Liver (tissue), 7 donors: ENCODE measurements at regions not wholly inside any gene's neighbourhood (a gene's known extent, or its start where the extent isn't known, plus 50 kb on each side); places are given as distances from the start of the nearest gene placed in this dataset.

Experiments
- DNase-seq: peaks from one replicate; pipeline ENCODE4 v3.0.0-alpha.2; 2017; ENCODE audit warnings: low spot score
- H3K27ac ChIP-seq, 2 donors: one replicate each; pipeline ENCODE4 v1.7.0; 2013; ENCODE audit warnings: inconsistent platforms in 2 of 2, low read length in 2 of 2, control low read depth in 1 of 2, low read depth in 1 of 2, mild to moderate bottlenecking in 1 of 2
- H3K27me3 ChIP-seq, 4 donors: one replicate each; pipeline versions ENCODE4 v1.6.1 to v1.7.0; 2013; ENCODE audit warnings: low read length in 3 of 4, inconsistent platforms in 1 of 4, mild to moderate bottlenecking in 1 of 4, moderate library complexity in 1 of 4; ENCODE audit not compliant: control insufficient read depth in 4 of 4, insufficient read depth in 4 of 4
- H3K36me3 ChIP-seq, 4 donors: one replicate each; pipeline versions ENCODE4 v1.6.1 to v1.7.0; 2013; ENCODE audit warnings: low read length in 3 of 4, mild to moderate bottlenecking in 3 of 4, low read depth in 1 of 4, moderate library complexity in 1 of 4; ENCODE audit not compliant: control insufficient read depth in 4 of 4, insufficient read depth in 3 of 4
- H3K4me1 ChIP-seq, 4 donors: one replicate each; pipeline versions ENCODE4 v1.6.1 to v1.7.0; 2013; ENCODE audit warnings: low read length in 3 of 4, mild to moderate bottlenecking in 3 of 4, moderate library complexity in 1 of 4; ENCODE audit not compliant: control insufficient read depth in 4 of 4, insufficient read depth in 4 of 4
- H3K4me3 ChIP-seq, 3 donors: one replicate each; pipeline versions ENCODE4 v1.6.1 to v1.7.0; 2013; ENCODE audit warnings: low read length in 3 of 3, control low read depth in 1 of 3, low read depth in 1 of 3, mild to moderate bottlenecking in 1 of 3
- H3K9ac ChIP-seq, 2 donors: one replicate each; pipeline ENCODE4 v1.7.0; 2013; ENCODE audit warnings: low read length in 2 of 2, mild to moderate bottlenecking in 2 of 2, moderate library complexity in 2 of 2, control low read depth in 1 of 2, low read depth in 1 of 2
- H3K9me3 ChIP-seq, 4 donors: one replicate each; pipeline versions ENCODE4 v1.6.1 to v1.7.0; 2013; ENCODE audit warnings: low read length in 3 of 4; ENCODE audit not compliant: control insufficient read depth in 4 of 4
- ATF3 ChIP-seq: IDR thresholded peaks from 2 replicates; pipeline ENCODE4 v1.6.1; 2016; ENCODE audit warnings: antibody characterized with exemption
- EGR1 ChIP-seq, 2 donors: IDR thresholded peaks; 2 replicates each; pipeline ENCODE4 v1.6.1; 2016 to 2018; ENCODE audit warnings: antibody characterized with exemption in 2 of 2, low read depth in 2 of 2
- FOXA1 ChIP-seq: IDR thresholded peaks from 2 replicates; pipeline ENCODE4 v1.6.1; 2016; ENCODE audit warnings: antibody characterized with exemption
- HNF4G ChIP-seq: IDR thresholded peaks from 2 replicates; pipeline ENCODE4 v1.6.1; 2016; ENCODE audit warnings: antibody characterized with exemption
- JUND ChIP-seq, 2 donors: IDR thresholded peaks; 2 replicates each; pipeline ENCODE4 v1.6.1; 2016; ENCODE audit warnings: antibody characterized with exemption in 2 of 2
- MAX ChIP-seq: IDR thresholded peaks from 2 replicates; pipeline ENCODE4 v1.6.1; 2016; ENCODE audit warnings: antibody characterized with exemption
- NR2F2 ChIP-seq: IDR thresholded peaks from 2 replicates; pipeline ENCODE4 v1.6.1; 2016; ENCODE audit warnings: antibody characterized with exemption
- RAD21 ChIP-seq, 2 donors: IDR thresholded peaks; 2 replicates each; pipeline ENCODE4 v1.6.1; 2016; ENCODE audit warnings: antibody characterized with exemption in 2 of 2, mild to moderate bottlenecking in 2 of 2
- REST ChIP-seq: IDR thresholded peaks from 2 replicates; pipeline ENCODE4 v1.6.1; 2016; ENCODE audit warnings: antibody characterized with exemption, mild to moderate bottlenecking
- RXRA ChIP-seq, 2 donors: IDR thresholded peaks; 2 replicates each; pipeline ENCODE4 v1.6.1; 2017 to 2018; ENCODE audit warnings: antibody characterized with exemption in 2 of 2, mild to moderate bottlenecking in 1 of 2
- SP1 ChIP-seq: IDR thresholded peaks from 2 replicates; pipeline ENCODE4 v1.6.1; 2018; ENCODE audit warnings: antibody characterized with exemption, mild to moderate bottlenecking
- ZBTB33 ChIP-seq: IDR thresholded peaks from 2 replicates; pipeline ENCODE4 v1.6.1; 2016; ENCODE audit warnings: antibody characterized with exemption
- WGBS: extraction: QIAGEN DNeasy Blood & Tissue Kit; methylation state at CpG from one replicate; pipeline ENCODE4 v1.1.7; 2013; 5-methylcytosine and 5-hydroxymethylcytosine counted together
- donor health status: healthy.
- donor health status: healthy.
- donor health status: healthy.
- donor health status: healthy.

- H3K27ac ChIP-seq: peak overlapping the region; percentile 73 to 75
- H3K27me3 ChIP-seq: no peaks in the 10 kb centered on the region
- peaks cover 23 to 69% (median 56%) of the 10 kb centered on the region in 4 donors for H3K4me1 ChIP-seq
- TF ChIP-seq RXRA (IDR thresholded peaks at IDR 0.05): no peak
- TF ChIP-seq REST: no peak
- TF ChIP-seq EGR1 (IDR thresholded peaks at IDR 0.05; ENCODE audit: low read depth in 2 of 2): no peak
- no peak for TF ChIP-seq RAD21 (IDR thresholded peaks at IDR 0.05)
- no peak for TF ChIP-seq FOXA1
- TF ChIP-seq JUND (IDR thresholded peaks at IDR 0.05): no peak
- no peak for TF ChIP-seq ATF3
- no peak for TF ChIP-seq NR2F2
- no peak for TF ChIP-seq HNF4G
- no peak for TF ChIP-seq ZBTB33
- TF ChIP-seq MAX: no peak
- no peak for TF ChIP-seq SP1
- peaks cover 0 to 8% (median 0%) of the 10 kb centered on the region in 4 donors for H3K36me3 ChIP-seq
- DNase-seq: no peak
- no peaks in the 10 kb centered on the region for H3K9me3 ChIP-seq
- 63% methylated on average over 4 of the region's 4 CpGs for WGBS
- H3K9ac ChIP-seq: no peak overlapping the region
- H3K4me3 ChIP-seq: no peak overlapping the region
These were observed 188.5 kb upstream of the KLF14 start for GRCh38 chr7:130922206-130923112.

GRCh38 chr7:130923365-130923764 is 189.4 kb upstream of the KLF14 start:
- no peak for TF ChIP-seq REST
- Histone ChIP-seq H3K4me3 (no peak overlapping the region), H3K9ac (no peak overlapping the region), H3K27ac (no peak overlapping the region), H3K4me1 (peaks cover 23 to 60% (median 48%) of the 10 kb centered on the region in 4 donors), H3K36me3 (peaks cover 0 to 10% (median 0%) of the 10 kb centered on the region in 4 donors), H3K9me3 (no peaks in the 10 kb centered on the region), H3K27me3 (no peaks in the 10 kb centered on the region)
- WGBS: 56% methylated on average over 4 of the region's 4 CpGs
- no peak for DNase-seq
